ENCODE measurements at regions not wholly inside any gene's neighbourhood (a gene's known extent, or its start where the extent isn't known, plus 50 kb on each side); places are given as distances from the start of the nearest gene placed in this dataset.

- no peak for DNase-seq
Measured at GRCh38 chr7:46322937-46323336, 401.9 kb upstream of the IGFBP3 start.

- DNase-seq = no peak
Measured at GRCh38 chr7:46321556-46322205, 400.6 kb upstream of the IGFBP3 start.

- no peak for DNase-seq
Measured at GRCh38 chr7:46320956-46321355, 399.9 kb upstream of the IGFBP3 start.

- no peak for DNase-seq
Measured at GRCh38 chr7:46319841-46320240, 398.8 kb upstream of the IGFBP3 start.

- DNase-seq = no peak
Measured at GRCh38 chr7:46318276-46318675, 397.2 kb upstream of the IGFBP3 start.

- DNase-seq = no peak
Measured at GRCh38 chr7:46317256-46317655, 396.2 kb upstream of the IGFBP3 start.

- no peak for DNase-seq
Measured at GRCh38 chr7:46315891-46316290, 394.8 kb upstream of the IGFBP3 start.

- no peak for DNase-seq
Measured at GRCh38 chr7:46301677-46302076, 380.6 kb upstream of the IGFBP3 start.

GRCh38 chr7:46297515-46297914 is 376.4 kb upstream of the IGFBP3 start:
- no peak for DNase-seq

GRCh38 chr7:46296526-46296925 is 375.5 kb upstream of the IGFBP3 start:
- no peak for DNase-seq

- no peak for DNase-seq
Measured at GRCh38 chr7:46294381-46294780, 373.3 kb upstream of the IGFBP3 start.

- no peak for DNase-seq
Measured at GRCh38 chr7:46292741-46293140, 371.7 kb upstream of the IGFBP3 start.

GRCh38 chr7:46291601-46292150 is 370.6 kb upstream of the IGFBP3 start:
- no peak for DNase-seq

GRCh38 chr7:46291050-46291438 is 370.0 kb upstream of the IGFBP3 start:
- no peak for DNase-seq

GRCh38 chr7:46290374-46291049 is 369.4 kb upstream of the IGFBP3 start:
- no peak for DNase-seq

GRCh38 chr7:46288861-46289260 is 367.8 kb upstream of the IGFBP3 start:
- no peak for DNase-seq

GRCh38 chr7:46288010-46288409 is 366.9 kb upstream of the IGFBP3 start:
- no peak for DNase-seq

GRCh38 chr7:46286957-46287356 is 365.9 kb upstream of the IGFBP3 start:
- no peak for DNase-seq

GRCh38 chr7:46286356-46286755 is 365.3 kb upstream of the IGFBP3 start:
- no peak for DNase-seq

GRCh38 chr7:46285878-46286277 is 364.8 kb upstream of the IGFBP3 start:
- DNase-seq = no peak

- no peak for DNase-seq
Measured at GRCh38 chr7:46283852-46284251, 362.8 kb upstream of the IGFBP3 start.

- no peak for DNase-seq
Measured at GRCh38 chr7:46282155-46282554, 361.1 kb upstream of the IGFBP3 start.

GRCh38 chr7:46281071-46281470 is 360.0 kb upstream of the IGFBP3 start:
- no peak for DNase-seq

- no peak for DNase-seq
Measured at GRCh38 chr7:46279290-46279689, 358.2 kb upstream of the IGFBP3 start.

GRCh38 chr7:46264646-46265045 is 343.6 kb upstream of the IGFBP3 start:
- no peak for DNase-seq

All from cerebellar nuclear complex (tissue), 1 donor.